PFSK-1 (cell line): ENCODE measurements at regions not wholly inside any gene's neighbourhood (a gene's known extent, or its start where the extent isn't known, plus 50 kb on each side); places are given as distances from the start of the nearest gene placed in this dataset.

Source experiments
- FOXP2 ChIP-seq: optimal IDR thresholded peaks from 2 replicates; pipeline ENCODE3; 2011; ENCODE audit warnings: borderline replicate concordance, control low read depth, inconsistent platforms; ENCODE audit not compliant: insufficient read depth; ENCODE audit errors: extremely low read length, extremely low read depth
- POLR2AphosphoS5 ChIP-seq: IDR thresholded peaks from 2 replicates; pipeline ENCODE4 v1.6.1; 2012; ENCODE audit warnings: low read depth, mild to moderate bottlenecking, control low read depth, low read length, moderate library complexity
- REST ChIP-seq, 2 experiments: IDR thresholded peaks; 2 replicates each; pipeline versions ENCODE4 v1.6.1 to v1.8.0; 2011 to 2012; ENCODE audit warnings: low read depth in 2 of 2, low read length in 2 of 2, control low read depth in 1 of 2, inconsistent platforms in 1 of 2, mild to moderate bottlenecking in 1 of 2, moderate library complexity in 1 of 2; ENCODE audit not compliant: insufficient read depth in 1 of 2
- SIN3A ChIP-seq: IDR thresholded peaks from 2 replicates; pipeline ENCODE4 v1.6.1; 2012; ENCODE audit warnings: mild to moderate bottlenecking, low read length, moderate library complexity, borderline replicate concordance; ENCODE audit not compliant: insufficient read depth
- TAF1 ChIP-seq: IDR thresholded peaks from 2 replicates; pipeline ENCODE4 v1.6.1; 2012; ENCODE audit warnings: low read length, control low read depth, borderline replicate concordance; ENCODE audit not compliant: insufficient read depth

DNA sequence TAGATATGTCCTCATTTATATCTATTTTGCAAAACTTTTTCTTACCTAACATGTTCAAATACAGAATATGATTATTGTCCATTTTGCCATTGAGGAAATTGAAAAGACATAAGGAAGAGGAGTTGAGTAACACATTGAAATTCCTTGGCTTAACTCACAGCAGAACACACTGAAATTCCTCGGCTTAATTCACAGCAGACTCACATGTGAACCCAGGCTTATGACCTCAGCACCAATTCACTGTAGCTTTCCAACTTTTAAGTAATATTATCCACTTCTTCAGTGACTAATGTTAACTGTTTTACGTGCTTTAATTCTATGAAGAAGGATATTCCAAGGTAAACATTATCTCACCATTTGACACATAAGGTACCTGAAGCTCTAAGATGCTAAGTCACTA, 597.5 kb upstream of the PFKP start:
- TF ChIP-seq POLR2AphosphoS5 (no peak), TAF1 (no peak), SIN3A (no peak), REST (IDR thresholded peaks at IDR 0.05; ENCODE audit: insufficient read depth in 1 of 2, low read depth in 2 of 2, low read length in 2 of 2) (no peak), FOXP2 (no peak)
